ENCODE measurements at regions not wholly inside any gene's neighbourhood (a gene's known extent, or its start where the extent isn't known, plus 50 kb on each side); places are given as distances from the start of the nearest gene placed in this dataset.

- TF ChIP-seq CTCF (IDR thresholded peaks at IDR 0.05 in 2 of 3, conservative IDR thresholded peaks at IDR 0.05 in 1 of 3; ENCODE audit: borderline replicate concordance in 1 of 3, insufficient read depth in 1 of 3, low read depth in 2 of 3, low read length in 2 of 3) (no peak), POLR2AphosphoS5 (IDR thresholded peaks at IDR 0.05; ENCODE audit: low read depth, low read length) (no peak), POLR2A (IDR thresholded peaks at IDR 0.05; ENCODE audit: borderline replicate concordance, extremely low read depth, insufficient read depth, insufficient read length) (no peak), EZH2phosphoT487 (IDR thresholded peaks at IDR 0.05; ENCODE audit: borderline replicate concordance) (no peak), ZFX (IDR thresholded peaks at IDR 0.05) (no peak), REST (IDR thresholded peaks at IDR 0.05; ENCODE audit: low read depth) (no peak)
Observed at GRCh38 chr4:53646795-53647194, 55.5 kb upstream of the LNX1 start.

Measured in HCT116 (cell line).